GM12864 (cell line): ENCODE measurements at regions not wholly inside any gene's neighbourhood (a gene's known extent, or its start where the extent isn't known, plus 50 kb on each side); places are given as distances from the start of the nearest gene placed in this dataset.
"Not testable (repeated sequence)": the region's sequence is repeated elsewhere in the genome, so short reads cannot be mapped to it uniquely, and the experiment has no call there.

Experiments
- DNase-seq: peaks from one replicate; pipeline ENCODE4 v3.0.0-alpha.2; 2011; ENCODE audit warnings: low read depth
- H3K4me3 ChIP-seq: 2 replicates; pipeline ENCODE4 v1.5.1; 2011; ENCODE audit warnings: mild to moderate bottlenecking, low read depth, low read length, control low read depth
- TF ChIP-seq, protein P1 (sequence below): IDR thresholded peaks from 2 replicates; pipeline ENCODE4 v1.5.1; 2011; ENCODE audit warnings: low read depth, mild to moderate bottlenecking, moderate library complexity, low read length, control low read depth, inconsistent platforms; ENCODE audit errors: missing control alignments

DNA sequence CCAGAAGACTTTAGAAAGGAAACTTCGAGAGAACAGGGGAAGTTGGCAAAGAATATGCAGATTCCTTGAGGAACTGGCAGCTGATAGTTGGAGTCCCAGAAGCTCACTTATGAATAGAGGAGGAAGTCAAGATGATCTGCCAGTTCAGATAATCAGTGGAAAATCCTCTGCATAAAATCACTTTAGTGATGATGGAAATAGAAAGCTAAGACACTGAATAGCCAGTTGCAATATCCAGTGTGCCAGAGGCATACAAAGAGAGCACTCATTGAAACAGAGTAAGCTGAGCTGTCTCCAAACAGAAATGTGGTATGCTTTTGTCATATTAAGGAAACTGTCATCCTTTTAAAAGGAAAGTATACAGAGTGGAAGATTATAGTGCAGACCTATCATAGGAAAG lies 1207.6 kb downstream of the OTOL1 start:
- DNase-seq, result no peak
- TF ChIP-seq, protein P1, sequence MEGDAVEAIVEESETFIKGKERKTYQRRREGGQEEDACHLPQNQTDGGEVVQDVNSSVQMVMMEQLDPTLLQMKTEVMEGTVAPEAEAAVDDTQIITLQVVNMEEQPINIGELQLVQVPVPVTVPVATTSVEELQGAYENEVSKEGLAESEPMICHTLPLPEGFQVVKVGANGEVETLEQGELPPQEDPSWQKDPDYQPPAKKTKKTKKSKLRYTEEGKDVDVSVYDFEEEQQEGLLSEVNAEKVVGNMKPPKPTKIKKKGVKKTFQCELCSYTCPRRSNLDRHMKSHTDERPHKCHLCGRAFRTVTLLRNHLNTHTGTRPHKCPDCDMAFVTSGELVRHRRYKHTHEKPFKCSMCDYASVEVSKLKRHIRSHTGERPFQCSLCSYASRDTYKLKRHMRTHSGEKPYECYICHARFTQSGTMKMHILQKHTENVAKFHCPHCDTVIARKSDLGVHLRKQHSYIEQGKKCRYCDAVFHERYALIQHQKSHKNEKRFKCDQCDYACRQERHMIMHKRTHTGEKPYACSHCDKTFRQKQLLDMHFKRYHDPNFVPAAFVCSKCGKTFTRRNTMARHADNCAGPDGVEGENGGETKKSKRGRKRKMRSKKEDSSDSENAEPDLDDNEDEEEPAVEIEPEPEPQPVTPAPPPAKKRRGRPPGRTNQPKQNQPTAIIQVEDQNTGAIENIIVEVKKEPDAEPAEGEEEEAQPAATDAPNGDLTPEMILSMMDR, result no peak
- H3K4me3 ChIP-seq, result no peak overlapping the region

DNA sequence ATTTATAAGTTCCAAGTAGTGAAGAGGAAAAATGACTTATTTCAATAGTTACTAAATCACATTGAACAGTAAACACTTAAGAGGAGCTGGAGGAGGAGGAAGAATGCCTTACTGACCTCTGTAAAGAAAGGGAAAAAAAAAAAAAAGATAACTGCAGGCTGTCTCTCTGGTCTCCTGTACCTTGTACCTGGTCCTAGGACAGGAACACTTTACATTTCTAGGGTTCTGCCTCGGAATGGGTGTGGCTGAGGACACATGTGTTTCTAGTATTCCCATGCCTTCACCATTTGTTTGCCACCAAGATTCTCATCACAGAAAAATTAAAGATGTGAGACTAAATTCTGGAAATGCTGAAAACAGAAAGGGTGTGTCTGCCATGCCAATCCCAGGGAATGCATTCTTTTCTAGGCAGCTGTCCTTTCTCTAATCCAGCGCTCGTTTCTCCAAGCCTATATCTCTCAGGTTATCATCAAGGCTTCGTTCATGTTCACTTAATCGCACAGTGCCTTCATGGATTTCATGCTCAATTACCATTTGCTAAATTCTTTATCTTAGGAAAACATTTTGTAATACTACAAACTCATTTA lies 1208.3 kb downstream of the OTOL1 start:
- no peak overlapping the region for H3K4me3 ChIP-seq
- no peak for DNase-seq
- TF ChIP-seq, protein P1, result no peak

DNA sequence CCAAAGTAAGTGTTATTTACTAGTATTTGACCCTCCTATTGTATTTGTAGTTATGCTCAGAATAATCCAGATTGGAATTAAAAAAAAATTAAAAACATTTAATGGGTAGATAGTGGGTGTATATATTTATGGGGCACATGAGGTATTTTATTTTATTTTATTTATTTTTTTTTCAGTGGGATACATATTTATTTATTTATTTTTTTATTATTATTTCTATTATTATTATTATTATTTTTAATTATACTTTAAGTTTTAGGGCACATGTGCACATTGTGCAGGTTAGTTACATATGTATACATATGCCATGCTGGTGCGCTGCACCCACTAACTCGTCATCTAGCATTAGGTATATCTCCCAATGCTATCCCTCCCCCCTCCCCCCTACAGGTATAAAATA lies 1211.8 kb downstream of the OTOL1 start:
- H3K4me3 ChIP-seq, DNase-seq: not testable (repeated sequence)

DNA sequence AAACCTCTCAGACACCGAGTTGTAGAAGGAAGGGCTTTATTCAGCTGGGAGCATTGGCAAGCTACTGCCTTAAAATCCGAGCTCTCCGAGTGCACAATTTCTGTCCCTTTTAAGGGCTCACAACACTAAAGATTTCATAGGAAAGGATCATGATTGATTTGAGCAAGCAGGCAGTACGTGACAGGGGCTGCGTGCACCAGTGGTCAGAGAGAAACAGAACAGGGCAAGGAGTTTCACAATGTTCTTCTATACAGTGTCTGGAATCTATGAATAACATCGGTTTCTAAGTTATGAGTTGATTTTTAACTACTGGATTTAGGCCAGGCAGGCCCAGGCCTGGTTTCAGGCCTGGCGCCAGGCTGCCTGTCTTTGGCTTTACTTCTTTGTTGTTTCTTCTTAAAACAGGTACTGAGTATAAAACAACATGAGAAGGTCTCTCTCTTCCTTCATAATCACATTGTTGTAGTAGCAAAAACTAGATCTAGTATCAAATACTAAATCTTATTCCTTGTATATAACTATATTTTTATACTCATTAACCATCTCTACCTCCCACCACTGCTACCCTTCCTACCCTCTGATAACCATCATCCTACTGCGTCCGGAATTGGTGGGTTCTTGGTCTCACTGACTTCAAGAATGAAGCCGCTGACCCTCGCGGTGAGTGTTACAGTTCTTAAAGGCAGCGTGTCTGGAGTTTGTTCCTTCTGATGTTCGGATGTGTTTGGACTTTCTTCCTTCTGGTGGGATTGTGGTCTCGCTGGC lies 1212.5 kb downstream of the OTOL1 start:
- not testable (repeated sequence) for H3K4me3 ChIP-seq, DNase-seq

DNA sequence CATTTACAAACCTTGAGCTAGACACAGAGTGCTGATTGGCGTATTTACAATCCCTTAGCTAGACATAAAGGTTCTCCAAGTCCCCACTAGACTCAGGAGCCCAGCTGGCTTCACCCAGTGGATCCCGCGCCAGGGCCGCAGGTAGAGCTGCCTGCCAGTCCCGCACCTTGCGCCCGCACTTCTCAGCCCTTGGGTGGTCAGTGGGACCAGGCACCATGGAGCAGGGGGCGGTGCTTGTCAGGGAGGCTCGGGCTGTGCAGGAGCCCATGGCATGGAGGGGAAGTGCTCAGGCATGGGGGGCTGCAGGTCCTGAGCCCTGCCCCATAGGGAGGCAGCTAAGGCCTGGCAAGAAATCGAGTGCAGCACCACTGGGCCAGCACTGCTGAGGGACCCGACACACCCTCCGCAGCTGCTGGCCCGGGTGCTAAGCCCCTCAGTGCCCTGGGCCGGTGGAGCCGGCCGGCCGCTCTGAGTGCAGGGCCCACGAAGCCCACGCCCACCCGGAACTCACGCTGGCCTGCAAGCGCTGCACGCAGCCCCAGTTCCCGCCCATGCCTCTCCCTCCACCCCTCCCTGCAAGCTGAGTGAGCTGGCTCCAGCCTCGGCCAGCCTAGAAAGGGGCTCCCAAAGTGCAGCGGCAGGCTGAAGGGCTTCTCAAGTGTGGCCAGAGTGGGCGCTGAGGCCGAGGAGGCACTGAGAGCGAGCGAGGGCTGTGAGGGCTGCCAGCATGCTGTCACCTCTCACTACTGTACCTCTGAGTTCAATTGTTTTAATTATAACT lies 1213.9 kb downstream of the OTOL1 start:
- DNase-seq, result no peak
- TF ChIP-seq, protein P1, result no peak
- no peak overlapping the region for H3K4me3 ChIP-seq

DNA sequence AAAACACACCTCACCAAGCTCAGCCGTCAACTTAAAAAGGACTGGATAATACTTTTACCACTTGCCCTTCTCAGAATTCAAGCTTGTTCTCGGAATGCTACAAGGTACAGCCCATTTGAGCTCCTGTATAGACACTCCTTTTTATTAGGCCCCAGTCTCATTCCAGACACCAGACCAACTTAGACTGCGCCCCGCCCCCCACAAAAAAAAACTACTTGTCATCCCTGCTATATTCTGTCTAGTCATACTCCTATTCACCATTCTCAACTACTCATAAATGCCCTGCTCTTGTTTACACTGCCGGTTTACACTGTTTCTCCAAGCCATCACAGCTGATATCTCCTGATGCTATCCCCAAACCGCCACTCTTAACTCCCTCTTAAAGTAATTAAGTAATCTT lies 1220.5 kb downstream of the OTOL1 start:
- not testable (repeated sequence) for DNase-seq, H3K4me3 ChIP-seq

DNA sequence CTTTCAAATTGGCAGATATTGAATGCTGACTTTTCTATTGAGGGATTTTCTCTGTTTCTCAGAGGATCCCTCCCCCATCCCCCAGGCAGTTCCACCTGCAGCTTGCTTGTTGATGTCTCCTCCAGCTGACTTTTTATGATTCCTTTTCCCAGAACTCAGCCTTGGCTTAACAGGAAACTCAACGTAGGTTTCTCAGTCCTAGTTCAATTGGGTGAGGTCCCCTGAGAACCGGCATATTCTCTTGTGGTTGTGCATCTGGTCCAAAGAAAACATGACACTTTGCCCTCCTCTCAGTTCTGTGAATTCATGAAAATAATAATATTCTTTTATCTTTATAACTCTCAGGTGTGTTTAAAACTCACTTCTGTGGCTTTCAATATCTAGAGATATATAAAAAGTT lies 1222.1 kb downstream of the OTOL1 start:
- no peak for DNase-seq
- H3K4me3 ChIP-seq, result no peak overlapping the region
- TF ChIP-seq, protein P1, result no peak

DNA sequence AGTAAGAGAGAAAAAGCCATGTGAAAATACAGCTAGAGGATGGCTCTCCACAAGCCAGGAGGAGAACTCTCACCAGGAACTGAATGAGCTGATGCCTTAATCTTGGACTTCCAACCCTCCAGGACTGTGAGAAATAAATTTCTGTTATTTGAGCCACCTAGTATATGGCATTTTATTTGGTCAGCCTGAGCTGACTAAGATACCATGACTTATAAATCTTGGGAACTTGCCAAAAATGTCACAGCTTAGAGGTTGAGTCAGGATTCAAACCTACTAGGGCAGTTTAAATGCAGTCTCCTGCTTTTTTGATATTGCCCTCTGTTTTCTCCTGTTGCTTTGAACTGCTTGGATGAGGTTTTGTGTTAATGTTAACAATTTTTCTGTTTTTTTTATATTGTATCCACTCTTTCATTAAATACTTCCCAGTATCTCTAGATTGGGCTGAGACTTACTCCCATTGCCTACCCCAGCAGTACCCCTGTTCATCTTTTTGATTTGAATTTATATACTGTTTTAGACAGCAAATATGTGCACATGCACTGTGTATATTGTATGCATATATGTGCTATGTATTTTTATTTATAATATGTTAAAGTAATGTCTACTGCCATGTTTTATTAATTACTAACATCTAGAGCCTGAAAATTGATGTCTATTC lies 1223.2 kb downstream of the OTOL1 start:
- H3K4me3 ChIP-seq, result no peak overlapping the region
- DNase-seq, result no peak
- TF ChIP-seq, protein P1, result no peak
